Activated T-cell treated with anti-CD3 and anti-CD28 coated beads, Interleukin-2, amount 50 U/mL, for 72 hours (primary cell): ENCODE measurements at regions not wholly inside any gene's neighbourhood (a gene's known extent, or its start where the extent isn't known, plus 50 kb on each side); places are given as distances from the start of the nearest gene placed in this dataset.

ENCODE experiments used
- ATAC-seq, 2 donors: fragments of 150-1000 bp; cut with Tn5 transposase; replicated peaks in 1 of 2; 2 replicates each; pipeline ENCODE4 v1.10.0; 2021; ENCODE audit warnings: moderate library complexity in 2 of 2, mild to moderate bottlenecking in 1 of 2
- DNase-seq, 2 donors: peaks; one replicate each; pipeline ENCODE4 v3.0.0; 2021 to 2022; ENCODE audit warnings: mixed read lengths in 1 of 2
- H3K27ac Mint-ChIP-seq: one replicate; pipeline ENCODE4 v1.8.0; 2022; ENCODE audit warnings: mild to moderate bottlenecking, moderate library complexity, mixed read lengths
- H3K27me3 Mint-ChIP-seq: one replicate; pipeline ENCODE4 v1.8.0; 2022; ENCODE audit warnings: low read depth, mixed read lengths
- H3K36me3 Mint-ChIP-seq, 2 donors: one replicate each; pipeline ENCODE4 v1.8.0; 2022; ENCODE audit warnings: mixed read lengths in 2 of 2, mild to moderate bottlenecking in 1 of 2; ENCODE audit not compliant: insufficient read depth in 2 of 2
- H3K4me1 Mint-ChIP-seq: one replicate; pipeline ENCODE4 v1.8.0; 2022; ENCODE audit warnings: low read depth, mixed read lengths
- H3K4me3 Mint-ChIP-seq, 2 donors: one replicate each; pipeline ENCODE4 v1.8.0; 2022; ENCODE audit warnings: mild to moderate bottlenecking in 2 of 2, mixed read lengths in 2 of 2, moderate library complexity in 2 of 2
- H3K9me3 Mint-ChIP-seq, 2 donors: one replicate each; pipeline ENCODE4 v1.8.0; 2022; ENCODE audit warnings: mixed read lengths in 2 of 2

- no peak overlapping the region for H3K4me3 Mint-ChIP-seq
- no peak overlapping the region for H3K27ac Mint-ChIP-seq
Measured at GRCh38 chr7:18163091-18163490, 135.4 kb upstream of the PRPS1L1 start.

GRCh38 chr7:18165166-18165565 is 137.5 kb upstream of the PRPS1L1 start:
- no peak overlapping the region for H3K4me3 Mint-ChIP-seq
- no peaks in the 10 kb centered on the region for H3K9me3 Mint-ChIP-seq
- no peaks in the 10 kb centered on the region for H3K4me1 Mint-ChIP-seq
- H3K36me3 Mint-ChIP-seq: no peaks in the 10 kb centered on the region
- DNase-seq (no peak), ATAC-seq (no peak)
- no peak overlapping the region for H3K27ac Mint-ChIP-seq
- H3K27me3 Mint-ChIP-seq: no peaks in the 10 kb centered on the region

More at GRCh38 chr7:18163091-18163490, 135.4 kb upstream of the PRPS1L1 start:
- Mint-ChIP-seq H3K36me3 (no peaks in the 10 kb centered on the region), H3K9me3 (no peaks in the 10 kb centered on the region), H3K4me1 (no peaks in the 10 kb centered on the region), H3K27me3 (no peaks in the 10 kb centered on the region)
- no peak for ATAC-seq
- DNase-seq: no peak

GRCh38 chr7:18166002-18166401 is 138.4 kb upstream of the PRPS1L1 start:
- DNase-seq: no peak
- Mint-ChIP-seq H3K4me1 (no peaks in the 10 kb centered on the region), H3K4me3 (no peak overlapping the region), H3K9me3 (peaks cover 0 to 2% of the 10 kb centered on the region in 2 donors), H3K27ac (no peak overlapping the region), H3K36me3 (no peaks in the 10 kb centered on the region), H3K27me3 (no peaks in the 10 kb centered on the region)
- no peak for ATAC-seq

GRCh38 chr7:18167815-18168214 is 140.2 kb upstream of the PRPS1L1 start:
- H3K4me3 Mint-ChIP-seq: no peak overlapping the region
- ATAC-seq (no peak), DNase-seq (no peak)
- H3K27me3 Mint-ChIP-seq: peaks cover 12% of the 10 kb centered on the region
- no peak overlapping the region for H3K27ac Mint-ChIP-seq
- H3K4me1 Mint-ChIP-seq: no peaks in the 10 kb centered on the region
- H3K9me3 Mint-ChIP-seq: peaks cover 2 to 3% of the 10 kb centered on the region in 2 donors
- no peaks in the 10 kb centered on the region for H3K36me3 Mint-ChIP-seq

GRCh38 chr7:18174996-18175395 is 147.3 kb upstream of the PRPS1L1 start:
- Mint-ChIP-seq H3K27ac (no peak overlapping the region), H3K36me3 (no peaks in the 10 kb centered on the region), H3K27me3 (peaks cover 38% of the 10 kb centered on the region), H3K4me3 (no peak overlapping the region), H3K9me3 (peaks cover 2 to 3% of the 10 kb centered on the region in 2 donors), H3K4me1 (peaks cover 17% of the 10 kb centered on the region)
- ATAC-seq (no peak), DNase-seq (no peak)

- Mint-ChIP-seq H3K36me3 (no peaks in the 10 kb centered on the region), H3K4me3 (no peak overlapping the region), H3K27ac (no peak overlapping the region), H3K9me3 (peaks cover 0 to 3% of the 10 kb centered on the region in 2 donors), H3K27me3 (peaks cover 48% of the 10 kb centered on the region), H3K4me1 (peaks cover 17% of the 10 kb centered on the region)
- DNase-seq: no peak
- ATAC-seq: no peak
Measured at GRCh38 chr7:18175801-18176450, 148.3 kb upstream of the PRPS1L1 start.

GRCh38 chr7:18177129-18177814 is 149.6 kb upstream of the PRPS1L1 start:
- Mint-ChIP-seq H3K27ac (no peak overlapping the region), H3K36me3 (no peaks in the 10 kb centered on the region), H3K4me3 (peak overlapping the region in 1 of 2 donors; percentile 62), H3K9me3 (peaks cover 0 to 2% of the 10 kb centered on the region in 2 donors), H3K4me1 (peaks cover 17% of the 10 kb centered on the region), H3K27me3 (peaks cover 50% of the 10 kb centered on the region)
- no peak for DNase-seq
- no peak for ATAC-seq

GRCh38 chr7:18177815-18178660 is 150.4 kb upstream of the PRPS1L1 start:
- peak overlapping the region; percentile 62 to 67 for H3K4me3 Mint-ChIP-seq
- H3K9me3 Mint-ChIP-seq: no peaks in the 10 kb centered on the region
- H3K36me3 Mint-ChIP-seq: no peaks in the 10 kb centered on the region
- DNase-seq (peak; percentile 36 to 61), ATAC-seq (peak; percentile 87 to 89)
- peaks cover 50% of the 10 kb centered on the region for H3K27me3 Mint-ChIP-seq
- H3K27ac Mint-ChIP-seq: no peak overlapping the region
- H3K4me1 Mint-ChIP-seq: peaks cover 17% of the 10 kb centered on the region

GRCh38 chr7:18179093-18179492 is 151.4 kb upstream of the PRPS1L1 start:
- DNase-seq (no peak), ATAC-seq (no peak)
- Mint-ChIP-seq H3K36me3 (no peaks in the 10 kb centered on the region), H3K27ac (no peak overlapping the region), H3K4me1 (peaks cover 17% of the 10 kb centered on the region), H3K4me3 (no peak overlapping the region), H3K9me3 (no peaks in the 10 kb centered on the region), H3K27me3 (peaks cover 42% of the 10 kb centered on the region)

- H3K36me3 Mint-ChIP-seq: no peaks in the 10 kb centered on the region
- H3K4me3 Mint-ChIP-seq: no peak overlapping the region
Measured at GRCh38 chr7:18180685-18181084, 153.0 kb upstream of the PRPS1L1 start.

GRCh38 chr7:18189500-18190126 is 162.0 kb upstream of the PRPS1L1 start:
- Mint-ChIP-seq H3K27ac (no peak overlapping the region), H3K36me3 (no peaks in the 10 kb centered on the region), H3K27me3 (peaks cover 9% of the 10 kb centered on the region), H3K4me1 (no peaks in the 10 kb centered on the region), H3K9me3 (no peaks in the 10 kb centered on the region), H3K4me3 (no peak overlapping the region)
- no peak for DNase-seq
- ATAC-seq: no peak

More at GRCh38 chr7:18180685-18181084, 153.0 kb upstream of the PRPS1L1 start:
- Mint-ChIP-seq H3K27ac (no peak overlapping the region), H3K27me3 (peaks cover 35% of the 10 kb centered on the region), H3K9me3 (no peaks in the 10 kb centered on the region), H3K4me1 (peaks cover 17% of the 10 kb centered on the region)
- DNase-seq: no peak
- ATAC-seq: no peak

GRCh38 chr7:18191341-18191740 is 163.7 kb upstream of the PRPS1L1 start:
- H3K27me3 Mint-ChIP-seq: peaks cover 5% of the 10 kb centered on the region
- no peaks in the 10 kb centered on the region for H3K4me1 Mint-ChIP-seq
- no peak for ATAC-seq
- DNase-seq: no peak
- no peaks in the 10 kb centered on the region for H3K36me3 Mint-ChIP-seq
- H3K27ac Mint-ChIP-seq: no peak overlapping the region
- no peaks in the 10 kb centered on the region for H3K9me3 Mint-ChIP-seq
- no peak overlapping the region for H3K4me3 Mint-ChIP-seq
